ENCODE measurements at regions not wholly inside any gene's neighbourhood (a gene's known extent, or its start where the extent isn't known, plus 50 kb on each side); places are given as distances from the start of the nearest gene placed in this dataset.

GRCh38 chr2:66281980-66282379 lies 152.9 kb upstream of the MEIS1 start:
- no peaks in the 10 kb centered on the region for H3K9me3 ChIP-seq (ENCODE audit: low read depth, low read length, poor library complexity, severe bottlenecking)

GRCh38 chr2:66279024-66279423 lies 155.9 kb upstream of the MEIS1 start:
- ChIA-PET CTCF (no interaction called here), POLR2A (ENCODE audit: low non-redundant PET) (no interaction called here)
- no peak for DNase-seq (ENCODE audit: low spot score)
- H3K27me3 ChIP-seq (replicated peaks; ENCODE audit: insufficient read depth, low read depth, low read length, poor library complexity) = no peaks in the 10 kb centered on the region
- no peak overlapping the region for H3K4me3 ChIP-seq (ENCODE audit: low read depth, low read length, poor library complexity, severe bottlenecking)
- TF ChIP-seq EZH2 (IDR thresholded peaks at IDR 0.05; ENCODE audit: borderline replicate concordance, low read depth, low read length, poor library complexity, severe bottlenecking) (no peak), CTCF (conservative IDR thresholded peaks at IDR 0.05; ENCODE audit: low read depth, low read length) (no peak)
- intact Hi-C loops (cut with micrococcal nuclease; ENCODE audit: unreplicated experiment) = no loop called here
- peaks cover 4% of the 10 kb centered on the region for H3K4me1 ChIP-seq (ENCODE audit: insufficient read depth, low read length, poor library complexity, severe bottlenecking)
- H3K27ac ChIP-seq (ENCODE audit: low read depth, low read length, poor library complexity, severe bottlenecking) = no peak overlapping the region
- H3K9me3 ChIP-seq (ENCODE audit: low read depth, low read length, poor library complexity, severe bottlenecking) = no peaks in the 10 kb centered on the region
- no peaks in the 10 kb centered on the region for H3K36me3 ChIP-seq (ENCODE audit: insufficient read depth, low read length, poor library complexity, severe bottlenecking)
- BruUV-seq (replicated peaks) = no TSS peak

More at GRCh38 chr2:66281980-66282379, 152.9 kb upstream of the MEIS1 start:
- no peak for TF ChIP-seq EZH2 (IDR thresholded peaks at IDR 0.05; ENCODE audit: borderline replicate concordance, low read depth, low read length, poor library complexity, severe bottlenecking)
- TF ChIP-seq CTCF (conservative IDR thresholded peaks at IDR 0.05; ENCODE audit: low read depth, low read length) = no peak
- Histone ChIP-seq H3K4me1 (ENCODE audit: insufficient read depth, low read length, poor library complexity, severe bottlenecking) (no peaks in the 10 kb centered on the region), H3K27me3 (replicated peaks; ENCODE audit: insufficient read depth, low read depth, low read length, poor library complexity) (no peaks in the 10 kb centered on the region), H3K27ac (ENCODE audit: low read depth, low read length, poor library complexity, severe bottlenecking) (no peak overlapping the region), H3K4me3 (ENCODE audit: low read depth, low read length, poor library complexity, severe bottlenecking) (no peak overlapping the region), H3K36me3 (ENCODE audit: insufficient read depth, low read length, poor library complexity, severe bottlenecking) (no peaks in the 10 kb centered on the region)
- POLR2A ChIA-PET (ENCODE audit: low non-redundant PET) = no interaction called here
- DNase-seq (ENCODE audit: low spot score) = no peak
- intact Hi-C loops (cut with micrococcal nuclease; ENCODE audit: unreplicated experiment) = no loop called here
- CTCF ChIA-PET = no interaction called here
- no TSS peak for BruUV-seq (replicated peaks)

GRCh38 chr2:66275984-66276383 lies 158.9 kb upstream of the MEIS1 start:
- CTCF ChIA-PET = no interaction called here
- H3K4me3 ChIP-seq (ENCODE audit: low read depth, low read length, poor library complexity, severe bottlenecking) = no peak overlapping the region
- peak; percentile 15 for DNase-seq (ENCODE audit: low spot score)
- H3K27me3 ChIP-seq (replicated peaks; ENCODE audit: insufficient read depth, low read depth, low read length, poor library complexity) = no peaks in the 10 kb centered on the region
- no peaks in the 10 kb centered on the region for H3K36me3 ChIP-seq (ENCODE audit: insufficient read depth, low read length, poor library complexity, severe bottlenecking)
- TF ChIP-seq CTCF (conservative IDR thresholded peaks at IDR 0.05; ENCODE audit: low read depth, low read length) (0 out of 2 replicates have a peak, but pooled peaks have one; percentile 22), EZH2 (IDR thresholded peaks at IDR 0.05; ENCODE audit: borderline replicate concordance, low read depth, low read length, poor library complexity, severe bottlenecking) (no peak)
- H3K4me1 ChIP-seq (ENCODE audit: insufficient read depth, low read length, poor library complexity, severe bottlenecking) = peaks cover 20% of the 10 kb centered on the region
- BruUV-seq (replicated peaks) = no TSS peak
- POLR2A ChIA-PET (ENCODE audit: low non-redundant PET) = no interaction called here
- no peaks in the 10 kb centered on the region for H3K9me3 ChIP-seq (ENCODE audit: low read depth, low read length, poor library complexity, severe bottlenecking)
- no peak overlapping the region for H3K27ac ChIP-seq (ENCODE audit: low read depth, low read length, poor library complexity, severe bottlenecking)
- intact Hi-C loops (cut with micrococcal nuclease; ENCODE audit: unreplicated experiment) = no loop called here
